Adipose tissue (tissue), 3 donors: ENCODE measurements at regions not wholly inside any gene's neighbourhood (a gene's known extent, or its start where the extent isn't known, plus 50 kb on each side); places are given as distances from the start of the nearest gene placed in this dataset.

Experiments
- H3K27ac ChIP-seq: one replicate; pipeline ENCODE4 v1.5.1; 2013; ENCODE audit warnings: low read depth, low read length
- WGBS, 3 donors: extraction: QIAGEN DNeasy Blood & Tissue Kit; methylation state at CpG; one replicate each; pipeline ENCODE4 v1.1.7; 2013; 5-methylcytosine and 5-hydroxymethylcytosine counted together
- donor health status: healthy with polysubstance abuse.
- donor health status: Bipolar disorder and iron deficiency.
- donor health status: healthy.

DNA sequence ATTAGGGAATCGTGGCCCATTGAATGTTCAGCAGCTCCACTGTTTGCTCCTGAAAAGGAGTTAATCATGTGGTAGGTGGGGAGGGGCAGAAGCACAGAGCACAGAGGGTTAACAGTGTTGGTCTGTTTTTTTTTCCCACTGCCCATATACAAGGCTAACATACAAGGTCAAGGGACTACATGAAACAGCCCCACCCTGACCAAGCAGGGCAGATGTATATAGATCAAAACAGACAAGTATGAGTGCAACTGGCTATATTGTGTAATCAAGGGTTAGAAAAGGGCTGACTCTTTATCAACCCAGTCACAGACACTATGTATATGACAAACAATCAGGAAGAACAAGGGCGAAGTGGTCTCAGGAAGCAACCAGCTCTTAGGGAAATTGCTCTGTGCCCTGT, 186.6 kb upstream of the CDH11 start:
- no peak overlapping the region for H3K27ac ChIP-seq
- WGBS, 3 donors: 52 to 85% (median 72%) methylated on average over 2 of the region's 2 CpGs

DNA sequence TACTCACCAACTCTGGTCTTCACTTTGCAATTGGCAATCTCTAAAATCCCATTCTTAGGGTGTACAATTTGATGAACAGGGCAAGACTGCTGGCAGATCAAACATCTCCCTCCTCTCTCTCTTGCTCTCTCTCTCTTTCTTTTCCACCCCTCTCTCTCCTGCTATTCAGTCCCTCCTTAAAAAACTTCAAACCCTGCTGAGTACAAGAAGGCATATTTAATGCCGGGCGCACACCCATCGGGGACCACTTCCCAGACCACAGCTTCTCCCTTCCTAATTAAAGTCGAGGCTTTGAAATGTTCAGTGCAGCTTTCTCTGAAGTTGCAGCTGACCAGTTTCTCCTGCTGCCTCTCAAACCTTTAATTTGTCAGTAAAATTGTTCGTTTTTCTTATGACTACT, 185.4 kb upstream of the CDH11 start:
- H3K27ac ChIP-seq: no peak overlapping the region
- 77 to 79% (median 79%) methylated on average over 5 of the region's 5 CpGs for WGBS, 3 donors

DNA sequence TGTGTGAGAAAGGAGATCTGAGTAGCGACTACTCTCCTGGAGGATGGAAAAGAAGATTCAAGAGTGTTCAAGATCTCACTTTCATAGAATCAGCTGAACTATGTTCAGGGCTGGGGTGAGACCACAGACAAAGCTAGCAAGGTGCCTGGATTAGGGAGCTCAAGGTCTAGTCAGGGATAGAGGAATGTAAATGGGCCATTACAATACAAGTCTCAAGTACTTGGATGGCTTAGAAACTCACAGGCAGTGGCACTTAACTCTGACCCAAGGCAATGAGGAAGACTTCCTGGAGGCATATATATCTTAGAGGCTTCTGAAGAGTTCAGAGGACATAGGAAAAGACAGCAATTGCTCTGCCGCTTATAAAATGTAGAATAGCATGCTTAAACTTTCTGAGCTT, 184.9 kb upstream of the CDH11 start:
- 50 to 68% (median 57%) methylated on average over 2 of the region's 2 CpGs for WGBS, 3 donors
- no peak overlapping the region for H3K27ac ChIP-seq

DNA sequence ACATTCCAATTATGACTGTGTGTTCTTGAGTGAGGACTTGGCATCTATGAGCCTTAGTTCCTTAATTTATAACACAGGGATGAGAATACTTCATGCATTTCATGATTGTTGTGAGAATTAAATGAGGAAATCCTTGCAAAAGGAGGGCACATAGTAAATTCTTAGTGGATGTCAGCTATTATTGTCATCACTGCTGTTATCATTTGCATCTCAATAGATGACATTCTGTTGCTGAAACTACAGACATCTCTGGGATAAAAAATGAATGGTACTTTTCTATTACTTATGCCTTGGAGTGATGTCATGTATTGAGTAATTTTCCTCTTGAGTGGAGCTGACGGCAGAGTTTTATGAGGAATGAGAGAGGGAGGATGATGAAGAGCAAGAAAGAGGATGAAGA, 184.4 kb upstream of the CDH11 start:
- H3K27ac ChIP-seq: no peak overlapping the region
- 44 to 70% (median 62%) methylated on average over 1 of the region's 1 CpG for WGBS, 3 donors

DNA sequence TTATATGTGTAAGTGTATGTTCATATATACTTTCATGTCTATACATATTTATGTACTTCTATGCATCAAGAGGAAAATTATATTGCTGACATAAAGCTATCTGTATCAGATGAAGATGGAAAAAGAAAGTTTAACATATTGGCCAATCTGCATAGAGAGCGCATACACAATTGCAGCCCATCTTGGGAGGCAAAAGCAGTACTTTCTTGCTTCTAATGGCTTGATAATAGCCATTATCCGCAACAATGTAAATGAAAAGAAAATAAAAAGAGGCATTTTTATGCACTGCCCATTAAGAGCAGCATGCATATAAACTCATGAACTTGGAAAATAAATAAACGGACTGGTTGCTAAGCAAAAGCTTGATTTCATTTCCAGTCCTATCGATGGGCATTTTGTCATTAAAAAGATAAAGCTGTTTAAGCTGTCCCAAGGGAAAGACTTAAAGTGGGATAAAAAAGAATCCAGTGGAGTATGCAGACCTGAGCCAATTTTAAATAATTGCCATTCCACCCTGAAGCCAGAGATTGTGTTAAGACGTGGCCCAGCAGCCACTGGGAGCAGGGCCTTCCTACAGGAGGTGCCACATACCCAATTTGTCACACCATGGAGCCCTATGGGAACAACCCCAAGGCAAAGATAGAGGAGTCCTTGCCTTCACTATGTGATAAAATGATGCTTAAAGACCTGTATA, 183.6 kb upstream of the CDH11 start:
- 48 to 69% (median 59%) methylated on average over 5 of the region's 5 CpGs for WGBS, 3 donors
- H3K27ac ChIP-seq: no peak overlapping the region

DNA sequence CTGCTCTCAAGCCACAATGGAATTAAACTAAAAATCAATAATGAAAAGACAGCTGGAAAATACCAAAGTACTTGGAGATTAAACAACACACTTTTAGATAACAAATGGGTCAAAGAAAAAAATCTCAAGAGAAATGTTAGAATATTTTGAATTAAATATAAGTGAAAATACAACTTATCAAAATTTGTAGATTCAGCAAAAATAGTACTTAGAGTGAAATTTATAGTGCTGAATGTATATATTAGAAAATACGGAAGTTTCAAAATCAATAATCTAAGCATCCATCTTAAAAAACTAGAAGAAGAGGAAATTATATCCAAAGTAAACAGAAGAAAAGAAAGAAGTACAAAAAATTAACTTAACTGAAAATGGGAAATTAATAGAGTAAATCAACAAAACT, 179.2 kb upstream of the CDH11 start:
- WGBS, 3 donors: 81 to 95% (median 92%) methylated on average over 1 of the region's 1 CpG
- no peak overlapping the region for H3K27ac ChIP-seq

DNA sequence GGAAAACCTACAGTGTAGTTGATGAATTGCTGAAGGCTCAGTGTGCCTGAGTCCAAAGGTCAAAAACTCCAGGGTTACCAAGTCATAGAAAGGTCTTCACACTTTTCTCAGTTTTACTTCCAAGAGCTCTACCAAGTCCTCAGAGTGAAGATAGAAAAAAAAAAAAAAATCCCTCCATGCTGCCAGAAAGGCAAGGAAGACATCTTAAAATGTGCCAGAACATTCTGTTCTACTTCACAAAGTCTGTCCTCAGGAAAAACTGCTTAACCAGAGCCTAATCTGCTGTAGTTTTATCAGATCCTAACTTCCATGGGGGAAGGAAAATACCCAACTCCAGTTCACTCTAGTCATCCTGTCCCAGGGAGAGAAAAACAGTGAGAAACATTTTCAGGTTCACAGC, 175.6 kb upstream of the CDH11 start:
- no peak overlapping the region for H3K27ac ChIP-seq

DNA sequence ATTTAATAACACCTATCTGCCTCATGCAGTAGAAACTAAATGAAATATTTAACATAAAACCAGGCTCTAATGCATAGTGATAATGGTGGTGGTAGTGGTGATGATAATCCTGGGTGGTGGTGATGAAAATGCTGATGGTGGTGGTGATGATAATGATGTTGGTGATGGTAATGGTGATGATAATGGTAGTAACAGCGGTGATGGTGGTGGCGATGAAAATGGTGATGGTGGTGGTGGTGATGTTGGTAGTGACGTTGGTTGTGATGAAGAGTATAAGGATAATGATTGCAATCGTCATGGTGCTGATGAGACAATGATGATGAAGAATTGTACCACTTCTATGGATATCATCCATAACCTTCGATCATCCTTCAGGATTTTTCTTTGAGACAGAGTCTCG, 173.7 kb upstream of the CDH11 start:
- 90 to 92% (median 92%) methylated on average over 6 of the region's 6 CpGs for WGBS, 3 donors
- H3K27ac ChIP-seq: no peak overlapping the region

DNA sequence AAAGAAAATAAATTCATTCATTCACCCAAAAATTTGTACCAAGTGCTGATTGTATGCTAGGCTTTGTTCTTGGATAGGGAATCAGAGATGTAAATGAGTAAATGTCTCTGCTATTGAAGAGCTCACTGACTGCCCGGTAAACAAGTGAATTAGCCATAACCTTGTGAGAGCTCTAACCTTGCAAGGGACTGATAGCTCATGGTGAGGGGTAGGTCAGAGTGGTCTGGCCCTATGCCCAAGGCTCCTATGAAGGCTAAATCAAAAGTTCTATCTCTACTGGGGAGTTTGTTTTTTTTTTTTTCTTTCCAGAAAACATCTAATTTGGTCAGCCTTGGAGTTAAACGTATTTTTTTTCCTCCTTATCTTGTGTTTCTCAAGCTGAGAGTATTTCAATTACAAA, 172.8 kb upstream of the CDH11 start:
- no peak overlapping the region for H3K27ac ChIP-seq
- 59 to 88% (median 88%) methylated on average over 2 of the region's 2 CpGs for WGBS, 3 donors

DNA sequence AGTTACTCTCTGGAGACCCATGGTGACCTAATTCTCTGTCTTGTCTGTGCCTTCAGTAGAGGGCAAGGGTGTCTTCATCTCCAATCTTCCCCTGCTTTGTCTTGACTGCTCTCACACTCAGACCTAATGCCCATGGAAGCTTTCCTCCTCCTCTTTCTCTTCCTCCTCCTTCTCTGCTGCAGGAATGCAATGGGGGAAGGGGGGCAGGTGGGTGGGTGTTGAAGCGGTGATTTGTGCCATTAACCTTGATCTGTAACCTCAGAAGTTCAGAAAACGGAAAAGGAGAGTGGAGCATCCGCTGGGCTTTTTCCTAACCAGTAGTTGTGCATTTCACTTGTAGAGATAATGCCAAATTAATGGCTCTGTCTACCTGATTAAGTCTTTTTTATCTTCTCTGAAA, 172.3 kb upstream of the CDH11 start:
- no peak overlapping the region for H3K27ac ChIP-seq
- 33 to 87% (median 75%) methylated on average over 3 of the region's 3 CpGs for WGBS, 3 donors

DNA sequence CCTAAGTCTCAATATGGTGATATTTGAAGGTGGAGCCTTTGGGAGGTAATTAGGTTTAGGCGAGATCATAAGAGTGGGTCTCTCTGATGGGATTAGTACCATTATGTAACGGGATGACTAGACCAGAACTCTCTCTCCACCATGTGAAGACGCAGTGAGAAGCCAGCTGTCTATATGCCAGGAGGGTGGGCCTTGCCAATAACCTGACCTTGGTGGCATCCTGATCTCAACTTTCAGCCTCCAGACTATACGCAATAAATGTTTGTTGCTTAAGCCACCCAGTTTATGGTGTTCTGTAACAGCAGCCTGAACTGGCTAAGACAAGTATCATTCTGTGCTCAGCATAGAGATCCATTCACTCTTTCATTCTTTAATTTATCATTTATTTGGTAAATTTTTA, 167.2 kb upstream of the CDH11 start:
- 69 to 75% (median 69%) methylated on average over 4 of the region's 4 CpGs for WGBS, 3 donors
- H3K27ac ChIP-seq: no peak overlapping the region

DNA sequence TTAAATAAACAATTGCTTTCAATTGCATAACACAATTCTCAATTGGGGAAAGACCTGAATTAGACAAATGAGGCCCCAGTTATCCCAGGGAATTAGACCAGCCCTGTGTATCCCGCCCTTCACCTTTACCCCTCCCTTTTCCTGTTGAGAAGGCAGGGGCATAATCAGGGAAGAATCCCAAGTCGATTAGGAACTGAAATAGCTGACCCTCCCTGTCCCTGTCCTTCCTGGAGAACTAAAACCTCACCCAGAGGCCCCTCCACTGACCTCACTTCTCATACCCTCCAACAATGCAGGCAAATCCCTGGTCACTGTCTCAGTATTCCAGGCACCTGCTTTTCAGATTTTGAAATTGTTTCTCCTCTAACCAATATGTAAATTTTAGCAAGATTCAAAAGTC, 165.4 kb upstream of the CDH11 start:
- 29 to 51% (median 35%) methylated on average over 2 of the region's 2 CpGs for WGBS, 3 donors
- H3K27ac ChIP-seq: no peak overlapping the region

DNA sequence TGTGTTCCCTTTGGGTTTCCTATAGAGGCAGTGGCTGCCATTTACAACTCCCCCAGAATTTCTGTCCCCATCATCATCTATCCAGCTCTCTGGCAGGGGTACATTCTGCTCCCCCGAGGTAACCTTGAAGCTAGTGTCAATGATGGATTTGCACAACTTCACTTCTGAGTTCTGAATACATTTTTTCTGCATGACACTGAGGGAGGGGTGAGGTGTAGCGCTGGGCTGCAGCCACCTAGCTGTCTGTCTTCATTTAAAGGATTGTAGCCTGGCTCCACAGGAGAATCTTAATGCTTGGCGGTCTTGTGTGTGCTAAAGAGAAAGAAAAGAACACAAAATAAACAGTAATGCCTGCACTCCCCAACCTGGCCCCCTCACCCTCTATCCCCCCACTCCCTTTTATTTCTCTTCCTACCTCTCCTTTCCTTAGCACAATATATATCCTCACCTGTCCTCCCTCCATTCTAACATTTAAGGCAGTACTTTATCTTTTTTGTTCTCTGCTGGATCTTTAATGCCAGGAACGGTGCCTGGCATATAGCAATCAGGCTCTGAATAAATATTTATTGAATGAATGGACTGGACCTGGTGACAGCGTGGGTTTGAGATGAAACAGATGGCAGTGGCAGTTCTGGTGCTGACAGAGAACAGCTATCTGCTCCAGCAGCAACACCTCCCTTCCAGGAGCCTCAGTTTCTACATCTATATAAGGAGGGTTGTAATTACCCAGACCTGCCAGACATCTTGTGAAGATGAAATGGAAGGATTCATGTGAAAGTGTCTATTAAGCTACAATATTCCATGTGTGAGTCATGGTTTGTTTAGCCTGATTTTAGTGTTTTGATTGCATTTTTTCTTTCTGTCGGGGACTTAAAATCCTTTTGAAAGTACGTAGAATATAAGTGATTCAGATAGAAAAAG, 163.5 kb upstream of the CDH11 start:
- no peak overlapping the region for H3K27ac ChIP-seq
- 42 to 75% (median 74%) methylated on average over 7 of the region's 7 CpGs for WGBS, 3 donors

DNA sequence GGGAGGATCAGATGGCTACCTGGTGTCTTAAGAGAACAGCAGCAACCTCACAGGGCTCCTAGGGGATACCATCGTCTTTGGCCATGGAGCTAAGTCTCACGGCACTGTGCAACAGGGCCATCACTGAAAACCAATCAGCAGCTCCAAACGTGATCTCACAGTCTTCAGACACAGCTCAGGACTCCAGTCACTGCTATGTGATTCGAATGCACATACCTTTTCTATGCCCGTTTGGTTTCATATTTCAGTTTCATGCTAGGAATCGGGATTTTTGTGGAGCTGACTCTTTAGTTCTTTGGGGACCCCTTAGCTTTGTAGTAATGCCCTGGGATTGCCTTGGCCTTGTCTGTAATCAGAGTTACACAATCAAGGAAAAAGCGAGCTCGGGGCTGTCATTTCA, 162.8 kb upstream of the CDH11 start:
- WGBS, 3 donors: 42 to 69% (median 58%) methylated on average over 8 of the region's 8 CpGs

DNA sequence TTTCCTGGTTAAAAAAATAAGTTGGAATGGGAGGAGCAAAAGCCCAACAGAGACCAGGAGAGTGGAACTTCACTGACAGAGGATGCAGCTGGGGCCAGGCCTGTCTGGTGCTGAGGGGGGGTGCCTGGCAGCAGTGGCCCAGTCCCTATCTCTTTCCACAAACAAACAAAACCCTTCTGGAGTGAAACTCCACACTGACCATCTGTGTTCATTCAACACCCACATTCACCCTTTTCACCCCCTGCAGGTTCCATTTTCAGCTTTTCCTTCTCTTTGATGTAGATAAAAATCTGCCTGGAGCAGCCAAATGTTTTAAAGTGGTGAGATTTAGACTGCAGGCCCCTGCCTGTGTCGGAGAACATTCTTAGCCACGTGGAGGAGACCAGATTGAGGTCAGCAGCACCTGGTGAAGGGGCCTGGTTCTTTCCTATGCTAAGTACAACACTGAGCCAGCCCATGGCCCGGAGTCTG, 161.4 kb upstream of the CDH11 start:
- 26 to 59% (median 58%) methylated on average over 3 of the region's 3 CpGs for WGBS, 3 donors
- no peak overlapping the region for H3K27ac ChIP-seq

More for the DNA sequence above, 162.8 kb upstream of the CDH11 start:
- no peak overlapping the region for H3K27ac ChIP-seq

DNA sequence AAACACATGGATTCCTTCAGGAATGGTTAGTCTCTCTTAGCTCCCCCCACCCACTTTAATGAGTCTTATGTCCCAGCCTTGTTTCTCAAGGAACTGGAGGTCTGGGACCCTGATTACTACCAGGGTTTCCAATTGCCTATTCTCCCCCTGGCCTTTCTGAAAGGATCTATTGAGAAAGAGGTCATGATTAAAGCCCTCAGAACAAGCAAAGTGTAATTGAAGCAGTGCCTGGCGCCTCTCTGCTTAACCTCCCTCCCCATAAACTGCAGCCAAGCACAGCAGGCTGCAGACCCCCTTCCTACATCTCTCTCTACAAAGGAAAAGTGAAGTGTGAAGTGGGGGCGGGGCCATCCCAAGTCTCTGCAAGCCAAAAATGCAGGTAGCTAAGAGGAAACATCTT, 159.7 kb upstream of the CDH11 start:
- 50 to 84% (median 80%) methylated on average over 2 of the region's 2 CpGs for WGBS, 3 donors

DNA sequence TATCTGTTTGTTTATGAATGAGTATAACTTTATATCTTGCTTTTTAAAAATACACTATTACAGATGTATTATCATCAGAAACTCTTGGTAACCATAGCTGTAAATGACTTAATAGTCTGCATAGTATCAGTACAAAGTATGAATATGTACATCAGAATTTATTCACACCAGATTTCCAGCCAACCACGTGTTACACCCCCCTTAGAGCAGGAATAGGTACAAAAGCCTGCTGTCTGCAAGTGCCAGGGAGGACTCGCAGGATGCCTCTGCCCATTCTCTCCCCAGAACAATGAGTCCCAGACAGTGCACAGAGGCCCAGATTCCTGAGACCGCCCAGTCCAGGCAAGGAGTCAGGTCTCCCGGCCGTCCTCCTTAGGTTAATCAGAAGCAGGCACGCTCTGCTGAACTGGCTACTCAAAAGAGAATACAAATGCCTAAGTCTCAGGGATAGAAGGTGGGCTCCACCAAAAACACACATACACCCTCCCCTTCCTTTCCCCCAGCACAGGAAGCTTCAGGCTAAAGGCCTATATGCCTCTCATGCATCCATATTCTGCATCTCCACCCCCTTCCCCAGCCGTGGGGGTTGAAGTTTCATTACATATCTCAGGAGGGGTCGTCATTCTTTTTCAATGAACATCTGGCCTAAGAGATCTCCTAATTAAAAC, 159.1 kb upstream of the CDH11 start:
- 54 to 77% (median 75%) methylated on average over 8 of the region's 8 CpGs for WGBS, 3 donors
- no peak overlapping the region for H3K27ac ChIP-seq

More for the DNA sequence above, 159.7 kb upstream of the CDH11 start:
- H3K27ac ChIP-seq: no peak overlapping the region

DNA sequence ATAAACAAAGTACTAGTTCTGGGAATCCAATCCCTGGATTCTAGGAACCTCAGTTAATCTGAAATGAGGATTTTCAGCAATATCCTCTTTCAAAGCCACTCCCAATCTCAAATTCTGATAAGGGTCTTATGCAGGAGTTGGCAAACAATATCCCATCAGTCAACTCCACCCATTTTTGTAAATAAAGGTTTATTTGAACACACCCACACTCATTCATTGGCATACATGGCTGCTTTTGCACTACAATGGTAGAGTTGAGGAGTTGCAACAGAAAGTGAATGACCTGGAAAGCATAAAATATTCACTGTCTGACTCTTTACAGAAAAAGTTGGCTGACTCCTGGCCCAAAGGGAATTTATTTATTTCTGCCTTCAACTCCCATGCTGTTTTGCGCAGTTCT, 157.7 kb upstream of the CDH11 start:
- H3K27ac ChIP-seq: no peak overlapping the region
- 79 to 93% (median 91%) methylated on average over 1 of the region's 1 CpG for WGBS, 3 donors

DNA sequence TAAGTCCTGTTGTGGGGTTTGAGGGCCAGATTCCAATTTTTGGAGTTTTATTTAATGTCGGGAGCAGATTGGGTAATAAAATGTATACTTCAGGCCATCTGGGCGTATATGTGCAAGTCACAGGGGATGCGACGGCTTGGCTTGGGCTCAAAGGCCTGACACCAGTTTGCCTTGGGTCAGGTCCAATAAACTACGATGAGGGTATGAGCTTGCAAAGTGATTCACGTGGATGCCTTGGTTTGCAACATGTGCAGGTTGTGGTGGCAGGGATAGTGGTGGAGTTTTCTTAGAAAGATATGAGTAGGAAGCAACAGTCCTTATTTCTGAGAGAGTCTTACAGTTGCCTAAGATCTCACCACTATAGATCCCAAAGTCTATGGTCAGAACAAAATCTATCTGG, 157.0 kb upstream of the CDH11 start:
- H3K27ac ChIP-seq: no peak overlapping the region
- 81 to 93% (median 91%) methylated on average over 6 of the region's 6 CpGs for WGBS, 3 donors
